H7 (cell line): ENCODE measurements at regions not wholly inside any gene's neighbourhood (a gene's known extent, or its start where the extent isn't known, plus 50 kb on each side); places are given as distances from the start of the nearest gene placed in this dataset.
"Not testable (repeated sequence)": the region's sequence is repeated elsewhere in the genome, so short reads cannot be mapped to it uniquely, and the experiment has no call there.

Source experiments
- DNase-seq: peaks from one replicate; pipeline ENCODE4 v3.0.0; 2012
- H3K27me3 ChIP-seq: 2 replicates; pipeline ENCODE4 v1.6.0; 2011; ENCODE audit warnings: mild to moderate bottlenecking, low read length; ENCODE audit not compliant: control insufficient read depth, insufficient read depth
- H3K36me3 ChIP-seq: replicated peaks from 2 replicates; pipeline ENCODE4 v1.5.1; 2011; ENCODE audit warnings: low read length; ENCODE audit not compliant: control insufficient read depth, insufficient read depth
- H3K4me3 ChIP-seq: 2 replicates; pipeline ENCODE4 v1.5.1; 2011; ENCODE audit warnings: low read depth, mild to moderate bottlenecking, control low read depth, low read length, moderate library complexity; ENCODE audit not compliant: insufficient read depth

DNA sequence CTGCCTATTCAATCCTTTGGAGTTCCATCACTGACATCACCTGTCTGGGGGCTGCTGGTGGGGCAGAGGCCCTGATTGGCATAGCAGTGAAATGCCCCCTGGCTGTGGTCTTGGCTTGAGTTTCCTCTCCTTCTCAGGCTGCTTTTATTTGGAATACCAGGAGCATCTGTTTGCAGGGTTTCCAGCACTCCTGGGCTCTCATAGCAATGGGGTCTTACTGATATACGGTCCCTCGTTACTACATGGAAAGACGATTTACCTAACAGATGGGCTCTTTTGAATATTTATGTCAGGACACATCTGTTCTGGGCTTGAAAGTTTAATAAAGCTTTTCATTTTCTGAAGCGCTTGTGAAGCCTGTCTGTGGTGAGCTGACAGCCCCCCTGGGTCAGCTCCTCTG lies 230.3 kb downstream of the SLC4A3 start:
- no peak for DNase-seq
- no peak overlapping the region for H3K4me3 ChIP-seq
- no peaks in the 10 kb centered on the region; the same call in 1 of the 2 replicates for H3K27me3 ChIP-seq
- no peaks in the 10 kb centered on the region for H3K36me3 ChIP-seq

DNA sequence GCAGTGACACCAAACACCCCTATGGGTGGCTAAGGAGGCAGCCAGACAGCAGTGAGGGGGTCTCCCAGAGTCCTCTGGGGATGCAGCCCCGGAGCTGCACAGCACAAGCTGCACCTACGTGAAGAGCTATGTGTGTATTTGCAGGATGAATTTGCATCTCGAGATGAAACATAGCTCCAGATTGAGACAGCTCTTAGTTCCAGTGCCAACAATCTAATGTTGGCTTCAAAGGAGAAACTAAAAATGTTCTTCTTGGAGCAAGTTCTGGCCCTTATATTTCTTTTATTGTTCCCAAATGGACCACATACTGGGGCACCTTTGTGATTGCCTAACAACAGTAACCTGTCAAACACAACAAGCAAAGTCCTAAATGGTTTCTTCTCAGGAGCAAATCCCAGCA lies 233.9 kb downstream of the SLC4A3 start:
- no peak for DNase-seq
- Histone ChIP-seq H3K4me3 (no peak overlapping the region), H3K27me3 (no peaks in the 10 kb centered on the region), H3K36me3 (no peaks in the 10 kb centered on the region)

DNA sequence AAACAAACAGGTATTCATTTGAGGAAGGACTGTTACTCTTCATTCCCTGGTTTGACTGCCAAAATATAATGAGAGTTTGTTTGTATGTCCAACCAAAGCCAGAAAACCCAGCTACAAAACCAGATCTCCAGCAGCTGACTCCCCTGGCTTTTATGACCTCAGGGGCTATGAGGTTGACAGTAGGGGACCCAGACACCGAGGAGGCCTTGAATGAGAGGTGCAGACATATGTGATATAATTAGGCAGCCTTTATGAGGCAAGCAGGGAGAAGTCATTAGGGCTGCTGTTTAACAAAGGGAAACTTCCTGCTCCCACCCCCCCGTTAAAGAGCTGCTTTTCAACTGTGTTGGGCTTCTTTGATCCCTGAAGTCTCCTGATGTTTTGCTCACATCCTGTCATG lies 236.7 kb downstream of the SLC4A3 start:
- H3K36me3 ChIP-seq: no peaks in the 10 kb centered on the region
- no peaks in the 10 kb centered on the region for H3K27me3 ChIP-seq
- no peak overlapping the region for H3K4me3 ChIP-seq
- no peak for DNase-seq

GRCh38 chr2:219868635-219869034 lies 241.2 kb downstream of the SLC4A3 start:
- no peak for DNase-seq
- no peaks in the 10 kb centered on the region for H3K36me3 ChIP-seq
- no peak overlapping the region for H3K4me3 ChIP-seq
- no peaks in the 10 kb centered on the region for H3K27me3 ChIP-seq

DNA sequence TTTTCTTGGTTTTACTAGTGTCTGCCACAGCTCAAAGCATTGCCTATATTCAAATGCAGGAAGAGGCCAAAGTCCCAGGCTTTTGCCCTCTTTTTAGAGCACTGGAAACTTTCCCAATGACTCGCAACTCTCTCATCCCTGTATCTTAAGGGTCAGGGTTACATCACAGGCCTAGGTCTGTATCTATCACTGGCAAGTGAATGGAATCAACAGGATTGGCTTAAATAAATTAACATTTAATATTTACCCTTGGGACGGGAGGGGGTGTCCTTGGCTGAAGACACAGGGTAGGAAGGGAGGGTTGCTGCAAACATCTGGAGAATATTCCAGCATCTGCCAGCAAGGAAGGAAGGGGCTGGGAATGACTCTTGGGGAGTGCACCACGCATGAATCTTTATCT lies 242.6 kb downstream of the SLC4A3 start:
- DNase-seq: no peak
- H3K4me3 ChIP-seq: no peak overlapping the region
- H3K36me3 ChIP-seq: no peaks in the 10 kb centered on the region
- H3K27me3 ChIP-seq: no peaks in the 10 kb centered on the region

GRCh38 chr2:219871351-219871750 lies 243.9 kb downstream of the SLC4A3 start:
- Histone ChIP-seq H3K27me3 (no peaks in the 10 kb centered on the region), H3K4me3 (no peak overlapping the region), H3K36me3 (no peaks in the 10 kb centered on the region)
- DNase-seq: no peak

DNA sequence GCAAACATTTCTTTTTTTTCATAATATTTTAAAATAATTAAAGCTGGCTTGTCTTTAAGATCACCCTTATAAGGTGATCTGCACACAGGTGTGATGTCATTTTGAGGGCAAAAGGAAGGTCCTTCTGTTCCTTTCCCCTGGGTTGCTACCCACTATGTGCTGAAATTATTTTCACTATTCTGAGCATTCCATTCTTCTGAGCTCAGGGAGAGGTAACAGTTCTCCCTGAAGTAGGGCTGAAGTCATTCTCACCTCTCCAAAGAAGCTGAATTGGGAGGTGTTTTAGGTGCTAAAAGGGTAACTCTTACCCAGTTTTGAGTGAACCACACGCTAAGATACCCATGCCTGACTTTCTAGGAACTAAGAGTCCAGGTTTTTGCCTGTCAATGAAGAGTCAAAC lies 247.6 kb downstream of the SLC4A3 start:
- Histone ChIP-seq H3K27me3 (no peaks in the 10 kb centered on the region), H3K4me3 (no peak overlapping the region), H3K36me3 (no peaks in the 10 kb centered on the region)
- DNase-seq: no peak

GRCh38 chr2:219875986-219876385 lies 248.6 kb downstream of the SLC4A3 start:
- not testable (repeated sequence) for H3K36me3 ChIP-seq, H3K4me3 ChIP-seq, DNase-seq, H3K27me3 ChIP-seq

DNA sequence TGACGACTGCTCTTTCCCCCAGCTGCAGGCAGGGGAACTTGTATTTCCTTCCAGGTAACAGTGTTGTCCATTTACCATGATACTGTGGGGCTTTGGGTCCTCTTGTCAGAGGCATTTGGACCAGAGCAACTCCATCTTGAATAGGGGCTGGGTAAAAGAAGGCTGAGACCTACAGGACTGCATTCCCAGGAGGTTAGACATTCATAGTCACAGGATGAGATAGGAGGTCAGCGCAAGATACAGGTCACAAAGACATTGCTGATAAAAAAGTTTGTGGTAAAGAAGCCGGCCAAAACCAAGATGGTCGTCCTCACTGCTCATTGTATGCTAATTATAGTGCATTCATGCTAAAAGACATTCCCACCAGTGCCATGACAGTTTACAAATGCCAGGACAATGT lies 249.5 kb downstream of the SLC4A3 start:
- no peaks in the 10 kb centered on the region for H3K27me3 ChIP-seq
- H3K36me3 ChIP-seq: no peaks in the 10 kb centered on the region
- no peak overlapping the region for H3K4me3 ChIP-seq
- DNase-seq: no peak

DNA sequence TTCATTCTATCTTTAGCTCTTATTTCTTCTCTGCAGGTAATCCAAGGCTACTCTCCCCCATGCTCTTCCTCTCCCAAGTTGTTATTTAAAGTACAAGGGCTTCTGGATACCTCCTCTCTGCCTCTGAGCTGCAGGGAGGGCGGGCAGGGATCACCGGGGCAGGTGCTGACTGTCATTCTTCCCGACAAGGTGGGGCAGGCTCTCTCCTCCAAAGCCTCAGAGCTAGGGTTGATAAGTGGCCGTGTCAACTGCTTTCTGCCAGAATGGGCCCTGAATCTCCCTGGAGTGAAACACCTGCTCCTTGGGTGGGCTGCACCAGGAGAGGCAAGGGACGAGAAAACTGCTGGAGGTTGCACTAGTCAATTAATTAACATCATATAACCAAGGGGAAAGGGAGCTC lies 250.3 kb downstream of the SLC4A3 start:
- H3K27me3 ChIP-seq: no peaks in the 10 kb centered on the region
- no peak for DNase-seq
- H3K4me3 ChIP-seq: no peak overlapping the region
- H3K36me3 ChIP-seq: no peaks in the 10 kb centered on the region

DNA sequence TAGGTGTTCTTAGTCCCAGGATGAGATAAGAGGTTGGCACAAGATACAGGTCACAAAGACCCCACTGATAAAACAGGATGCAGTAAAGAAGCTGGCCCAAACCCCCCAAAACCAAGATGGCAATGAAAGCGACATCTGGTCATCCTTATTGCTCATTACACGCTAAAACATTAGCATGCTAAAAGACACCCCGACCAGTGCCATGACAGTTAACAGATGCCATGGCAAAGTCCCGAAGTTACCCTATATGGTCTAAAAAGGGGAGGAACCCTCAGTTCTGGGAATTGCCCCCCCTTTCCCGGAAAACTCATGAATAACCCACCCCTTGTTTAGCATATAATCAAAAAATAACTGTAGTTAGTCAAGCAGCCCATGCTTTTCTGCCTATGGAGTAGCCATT lies 251.1 kb downstream of the SLC4A3 start:
- H3K27me3 ChIP-seq: no peaks in the 10 kb centered on the region
- no peaks in the 10 kb centered on the region for H3K36me3 ChIP-seq
- H3K4me3 ChIP-seq: no peak overlapping the region
- no peak for DNase-seq

GRCh38 chr2:219881851-219882250 lies 254.4 kb downstream of the SLC4A3 start:
- DNase-seq: no peak
- Histone ChIP-seq H3K4me3 (no peak overlapping the region), H3K27me3 (no peaks in the 10 kb centered on the region), H3K36me3 (no peaks in the 10 kb centered on the region)

- peak; percentile 51 for DNase-seq
- Histone ChIP-seq H3K27me3 (no peaks in the 10 kb centered on the region), H3K4me3 (no peak overlapping the region), H3K36me3 (no peaks in the 10 kb centered on the region)
Observed at GRCh38 chr2:219886615-219887014, 259.2 kb downstream of the SLC4A3 start.

GRCh38 chr2:219887870-219888269 lies 260.4 kb downstream of the SLC4A3 start:
- H3K36me3 ChIP-seq: no peaks in the 10 kb centered on the region
- no peak overlapping the region for H3K4me3 ChIP-seq
- no peak for DNase-seq
- H3K27me3 ChIP-seq: no peaks in the 10 kb centered on the region

GRCh38 chr2:219893541-219893940 lies 266.1 kb downstream of the SLC4A3 start:
- DNase-seq: no peak
- no peaks in the 10 kb centered on the region for H3K27me3 ChIP-seq

GRCh38 chr2:219897456-219897855 lies 270.0 kb downstream of the SLC4A3 start:
- DNase-seq: no peak
- Histone ChIP-seq H3K27me3 (no peaks in the 10 kb centered on the region), H3K4me3 (no peak overlapping the region), H3K36me3 (no peaks in the 10 kb centered on the region)

More at GRCh38 chr2:219893541-219893940, 266.1 kb downstream of the SLC4A3 start:
- H3K4me3 ChIP-seq: no peak overlapping the region
- H3K36me3 ChIP-seq: no peaks in the 10 kb centered on the region
